C4-2B (cell line): ENCODE measurements at regions not wholly inside any gene's neighbourhood (a gene's known extent, or its start where the extent isn't known, plus 50 kb on each side); places are given as distances from the start of the nearest gene placed in this dataset.

Experiments
- H3K27ac ChIP-seq: fragments of 450-650 bp; 2 replicates; pipeline ENCODE4 v1.5.1; 2017
- CTCF ChIP-seq: fragments of 450-650 bp; conservative IDR thresholded peaks from 2 replicates; pipeline ENCODE4 v1.5.1; 2017; ENCODE audit warnings: mild to moderate bottlenecking
- ZFX ChIP-seq: fragments of 450-650 bp; IDR thresholded peaks from 2 replicates; pipeline ENCODE4 v1.6.1; 2017

- TF ChIP-seq CTCF (no peak), ZFX (no peak)
- no peak overlapping the region for H3K27ac ChIP-seq
Observed at GRCh38 chr13:72514146-72514545, 213.3 kb downstream of the MZT1 start.

- no peak overlapping the region for H3K27ac ChIP-seq
- TF ChIP-seq ZFX (no peak), CTCF (no peak)
Observed at GRCh38 chr13:72508392-72508791, 219.0 kb downstream of the MZT1 start.

- TF ChIP-seq ZFX (no peak), CTCF (no peak)
- H3K27ac ChIP-seq: no peak overlapping the region
Observed at GRCh38 chr13:72507416-72508199, 219.8 kb downstream of the MZT1 start.

GRCh38 chr13:72506706-72507105 lies 220.7 kb downstream of the MZT1 start:
- no peak overlapping the region for H3K27ac ChIP-seq
- TF ChIP-seq ZFX (no peak), CTCF (no peak)

GRCh38 chr13:72505376-72505775 lies 222.1 kb downstream of the MZT1 start:
- TF ChIP-seq ZFX (no peak), CTCF (no peak)
- H3K27ac ChIP-seq: no peak overlapping the region

GRCh38 chr13:72504131-72504841 lies 223.1 kb downstream of the MZT1 start:
- no peak overlapping the region for H3K27ac ChIP-seq
- no peak for TF ChIP-seq ZFX
- TF ChIP-seq CTCF: no peak

GRCh38 chr13:72500851-72501250 lies 226.6 kb downstream of the MZT1 start:
- H3K27ac ChIP-seq: no peak overlapping the region
- TF ChIP-seq ZFX (no peak), CTCF (no peak)
